ENCODE measurements at regions not wholly inside any gene's neighbourhood (a gene's known extent, or its start where the extent isn't known, plus 50 kb on each side); places are given as distances from the start of the nearest gene placed in this dataset.
"Not testable (repeated sequence)": the region's sequence is repeated elsewhere in the genome, so short reads cannot be mapped to it uniquely, and the experiment has no call there.

DNA sequence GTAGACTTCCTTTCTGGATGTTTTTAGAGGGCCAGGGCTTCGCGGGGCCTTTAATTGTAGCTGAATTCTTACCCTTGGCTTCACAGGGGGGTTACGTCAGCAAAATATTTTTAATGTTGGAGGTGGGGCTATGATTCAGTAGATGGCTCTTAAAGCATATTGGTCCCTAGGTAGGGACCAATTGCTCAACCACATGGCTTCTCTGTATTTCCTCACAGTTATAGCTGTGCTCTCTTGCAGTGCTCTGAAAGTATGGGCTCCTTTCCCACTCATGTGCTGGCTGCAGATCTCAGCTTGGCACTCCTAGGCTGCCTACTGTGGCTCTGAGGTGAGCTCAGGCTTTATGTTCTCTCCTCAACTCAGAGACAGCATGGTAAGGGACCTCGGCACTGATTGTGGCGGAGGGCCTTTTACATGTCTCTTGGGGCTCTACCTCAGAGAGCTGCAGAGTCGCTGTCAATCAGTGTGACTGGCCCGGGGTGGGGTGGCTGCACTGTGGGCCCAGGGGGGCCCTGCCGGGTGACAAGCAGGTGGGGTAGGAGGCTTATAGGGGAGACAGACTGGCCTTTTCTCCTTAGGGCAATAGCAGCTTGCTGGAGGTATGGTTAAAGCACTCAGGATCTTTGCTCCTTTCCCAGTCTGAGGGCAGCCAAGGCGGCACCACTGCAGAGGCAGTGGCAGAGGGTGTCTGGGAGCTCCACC, 318.0 kb downstream of the DOK5 start:
- DNase-seq: no peak

DNA sequence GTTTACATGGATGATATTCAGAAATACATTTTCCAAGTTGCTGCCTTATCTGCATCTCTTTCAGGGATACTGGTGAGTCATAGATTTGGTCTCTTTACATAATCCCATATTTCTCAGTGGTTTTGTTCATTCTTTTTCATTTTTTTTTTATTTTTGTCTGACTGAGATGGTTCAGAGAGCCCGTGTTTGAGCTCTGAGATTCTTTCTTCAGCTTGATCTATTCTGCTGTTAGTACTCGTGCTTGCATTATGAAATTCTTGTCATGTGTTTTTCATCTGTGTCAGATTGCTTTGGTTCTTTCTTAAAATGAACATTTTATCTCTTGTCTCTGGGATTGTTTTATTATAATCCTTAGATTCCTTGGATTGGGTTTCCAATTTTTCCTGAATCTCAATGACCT, 317.3 kb downstream of the DOK5 start:
- DNase-seq: no peak

DNA sequence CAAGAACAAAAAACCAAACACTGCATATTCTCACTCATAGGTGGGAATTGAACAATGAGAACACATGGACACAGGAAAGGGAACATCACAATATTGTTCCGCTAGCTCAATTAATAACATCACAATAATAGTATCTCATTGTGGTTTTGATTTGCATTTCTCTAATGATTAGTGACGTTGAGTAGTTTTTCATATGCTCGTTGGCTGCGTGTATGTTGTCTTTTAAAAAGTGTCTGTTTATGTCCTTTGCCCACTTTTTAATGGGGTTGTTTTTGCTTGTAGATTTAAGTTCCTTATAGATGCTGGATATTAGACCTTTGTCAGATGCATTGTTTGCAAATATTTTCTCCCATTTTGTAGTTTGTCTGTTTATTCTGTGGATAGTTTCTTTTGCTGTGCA, 312.9 kb downstream of the DOK5 start:
- DNase-seq: not testable (repeated sequence)

DNA sequence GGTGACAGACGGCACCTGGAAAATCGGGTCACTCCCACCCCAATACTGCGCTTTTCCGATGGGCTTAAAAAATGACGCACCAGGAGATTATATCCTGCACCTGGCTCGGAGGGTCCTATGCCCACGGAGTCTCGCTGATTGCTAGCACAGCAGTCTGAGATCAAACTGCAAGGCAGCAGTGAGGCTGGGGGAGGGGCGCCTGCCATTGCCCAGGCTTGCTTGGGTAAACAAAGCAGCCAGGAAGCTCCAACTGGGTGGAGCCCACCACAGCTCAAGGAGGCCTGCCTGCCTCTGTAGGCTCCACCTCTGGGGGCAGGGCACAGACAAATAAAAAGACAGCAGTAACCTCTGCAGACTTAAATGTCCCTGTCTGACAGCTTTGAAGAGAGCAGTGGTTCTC, 307.4 kb downstream of the DOK5 start:
- not testable (repeated sequence) for DNase-seq

DNA sequence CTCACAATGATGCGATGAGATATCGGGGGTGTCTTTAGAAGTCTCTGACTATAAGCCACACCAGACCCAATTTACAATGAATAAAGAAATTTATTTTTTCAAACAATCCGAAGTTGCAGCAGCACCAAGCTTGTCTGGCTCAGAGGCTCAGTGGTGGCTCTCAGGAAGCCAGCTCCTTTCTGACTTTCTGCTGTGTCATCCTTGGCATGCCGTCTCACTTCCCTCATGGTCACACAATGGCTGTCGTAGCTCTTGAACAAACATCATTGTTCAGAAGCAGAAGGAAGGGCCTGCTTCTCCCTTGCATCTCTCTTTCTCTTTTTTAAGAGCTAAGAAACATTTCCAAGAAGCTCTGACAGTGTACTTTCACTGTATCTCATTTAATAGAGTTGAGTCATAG, 299.0 kb downstream of the DOK5 start:
- no peak for DNase-seq

DNA sequence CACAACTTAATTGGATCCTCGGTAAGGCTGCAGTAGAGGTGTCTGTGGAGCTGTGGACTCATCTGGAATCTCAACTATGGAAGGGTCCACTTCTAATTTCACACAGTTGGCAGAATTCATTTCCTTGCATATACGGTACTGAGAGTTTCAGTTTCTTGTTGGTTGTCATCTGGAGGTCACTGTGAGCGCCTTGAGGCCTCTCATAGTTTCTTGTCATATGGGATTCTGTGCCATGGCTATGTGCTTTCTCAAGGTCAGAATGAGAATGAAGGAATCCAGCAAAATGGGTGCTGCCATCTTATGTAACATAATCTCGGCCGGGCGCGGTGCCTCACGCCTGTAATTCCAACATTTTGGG, 298.2 kb downstream of the DOK5 start:
- DNase-seq: no peak

DNA sequence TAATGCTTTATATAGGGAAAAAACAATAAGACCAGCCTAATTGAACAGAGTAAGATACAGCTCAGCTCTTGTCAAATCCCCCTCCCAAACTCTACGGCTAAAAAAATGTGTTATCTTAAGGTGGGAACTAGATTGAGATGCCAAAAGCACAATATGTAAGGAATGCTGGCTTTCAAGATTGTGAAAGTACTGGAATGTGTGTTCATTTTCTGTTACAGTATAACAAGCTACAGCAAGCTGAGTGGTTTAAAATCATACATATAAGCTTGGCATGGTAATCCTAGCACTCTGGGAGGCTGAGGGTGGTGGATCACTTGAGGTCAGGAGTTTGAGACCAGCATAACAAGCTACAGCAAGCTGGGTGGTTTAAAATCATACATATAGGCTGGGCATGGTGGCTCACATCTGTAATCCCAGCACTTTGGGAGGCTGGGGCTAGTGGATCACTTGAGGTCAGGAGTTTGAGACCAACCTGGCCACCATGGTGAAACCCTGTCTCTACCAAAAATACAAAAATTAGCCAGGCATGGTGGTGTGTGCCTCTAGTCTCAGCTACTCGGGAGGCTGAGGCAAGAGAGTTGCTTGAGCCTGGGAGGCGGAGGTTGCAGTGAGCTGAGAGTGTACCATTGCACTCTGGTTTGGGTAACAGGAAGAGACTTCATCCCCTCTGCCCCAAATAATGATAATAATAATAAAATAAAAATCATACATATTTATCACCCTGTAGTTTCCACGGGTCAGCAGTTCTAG, 297.7 kb downstream of the DOK5 start:
- DNase-seq: no peak

DNA sequence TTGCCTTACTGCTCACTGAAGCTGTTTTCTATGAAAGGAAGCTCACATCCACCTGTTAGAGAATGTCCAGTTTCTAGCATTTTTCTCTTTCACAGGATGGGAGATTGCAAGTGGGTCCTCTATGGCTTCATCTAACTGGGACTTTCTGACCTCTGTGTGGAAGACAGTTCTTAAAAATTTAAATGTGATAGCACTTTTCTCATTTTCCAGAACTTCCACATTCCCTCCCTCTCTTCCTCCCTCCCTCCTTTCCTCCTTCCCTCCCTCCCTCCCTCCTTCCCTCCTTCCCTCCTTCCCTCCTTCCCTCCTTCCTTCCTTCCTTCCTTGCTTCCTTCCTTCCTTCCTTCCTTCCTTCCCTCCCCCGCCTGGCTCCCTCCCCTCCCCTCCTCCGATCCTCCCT, 291.1 kb downstream of the DOK5 start:
- DNase-seq: no peak

DNA sequence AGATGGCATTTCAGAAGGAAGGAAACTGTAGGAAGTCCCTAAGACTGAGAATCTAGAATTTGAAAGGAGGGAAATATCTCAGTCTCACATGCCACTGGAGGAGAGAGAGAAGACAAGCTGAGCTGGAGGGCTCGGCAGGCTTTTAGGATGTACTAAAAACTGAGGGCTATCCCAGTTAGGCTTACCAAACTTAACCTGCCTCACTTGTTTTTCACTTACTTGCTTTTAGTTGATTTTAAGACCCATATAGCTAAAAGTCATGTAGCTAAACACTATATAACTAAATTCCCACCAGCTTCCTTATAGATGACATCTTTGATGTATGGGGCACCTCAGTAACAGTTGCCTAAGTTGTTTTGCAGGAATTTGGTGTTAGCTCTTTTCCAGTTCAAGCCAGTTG, 288.0 kb downstream of the DOK5 start:
- DNase-seq: no peak

DNA sequence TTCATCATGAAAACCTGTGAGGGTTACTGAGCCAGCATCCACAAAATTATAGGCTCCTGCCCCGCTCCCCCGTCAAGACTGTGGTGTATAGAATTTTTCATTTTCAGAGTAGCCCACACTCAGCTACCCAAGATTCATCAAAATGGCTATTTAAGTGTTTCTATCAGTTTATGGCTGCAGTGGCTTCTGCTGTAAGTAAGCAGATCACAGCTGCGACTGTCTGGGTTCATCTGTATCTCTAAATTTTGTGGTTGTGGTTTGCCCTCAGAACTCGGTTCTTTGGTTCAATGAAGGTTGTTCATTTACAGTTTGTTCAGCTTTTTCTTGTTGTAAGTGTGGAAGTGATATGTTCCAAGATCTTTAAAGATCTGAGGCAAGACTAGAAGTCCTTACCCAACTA, 284.2 kb downstream of the DOK5 start:
- no peak for DNase-seq

DNA sequence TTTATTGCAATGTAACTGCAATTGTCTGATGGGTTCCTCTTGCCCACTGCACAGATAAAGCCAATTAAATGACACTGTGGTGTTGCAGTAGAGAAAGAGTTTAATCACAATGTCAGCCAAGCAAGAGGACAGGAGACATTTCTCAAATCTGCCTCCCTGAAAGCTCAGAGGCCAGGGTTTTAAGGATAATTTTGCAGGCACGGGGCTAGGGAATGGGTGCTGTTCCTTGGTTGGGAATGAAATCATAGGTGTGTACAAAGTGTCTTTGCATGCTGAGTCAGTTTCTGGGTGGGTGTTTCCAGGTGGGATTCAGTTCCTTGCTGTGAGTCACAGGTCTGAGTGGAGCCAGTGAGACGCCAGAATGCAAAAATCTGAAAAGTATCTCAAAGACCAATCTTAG, 271.4 kb downstream of the DOK5 start:
- DNase-seq: no peak

DNA sequence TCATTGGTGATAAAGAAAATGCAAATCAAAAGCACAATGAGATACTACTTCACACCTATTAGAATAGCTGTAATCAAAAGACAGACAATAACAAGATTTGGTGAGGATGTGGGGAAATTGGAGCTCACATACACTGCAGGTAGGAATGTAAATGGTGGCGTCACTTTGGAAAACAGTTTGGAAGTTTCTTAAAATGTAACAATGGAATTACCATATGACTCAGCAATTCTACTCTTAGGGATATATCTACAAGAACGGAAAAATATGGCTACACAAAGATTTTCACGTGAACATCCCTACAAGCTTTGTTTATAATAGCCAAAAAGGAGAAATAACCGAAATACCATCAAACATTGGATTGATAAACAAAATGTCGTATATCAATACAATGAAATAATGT, 270.4 kb downstream of the DOK5 start:
- DNase-seq: no peak

DNA sequence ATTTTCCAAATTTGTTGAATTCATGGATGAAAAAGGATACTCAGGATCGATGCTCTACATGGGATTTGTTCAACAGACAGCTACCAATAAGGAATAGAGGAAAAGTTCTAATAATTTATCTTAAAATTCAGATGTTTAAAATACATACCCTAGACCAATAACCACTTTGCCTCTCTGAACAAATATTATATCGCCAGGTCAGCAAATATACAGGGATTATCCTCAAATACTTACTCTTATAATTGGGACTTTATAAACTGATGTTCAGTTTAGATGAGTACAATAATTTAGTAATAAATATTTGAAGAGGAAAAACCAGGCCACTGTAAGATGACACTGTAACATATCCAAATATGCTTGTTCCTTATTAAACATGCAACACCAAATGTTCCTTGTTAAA, 268.7 kb downstream of the DOK5 start:
- no peak for DNase-seq

DNA sequence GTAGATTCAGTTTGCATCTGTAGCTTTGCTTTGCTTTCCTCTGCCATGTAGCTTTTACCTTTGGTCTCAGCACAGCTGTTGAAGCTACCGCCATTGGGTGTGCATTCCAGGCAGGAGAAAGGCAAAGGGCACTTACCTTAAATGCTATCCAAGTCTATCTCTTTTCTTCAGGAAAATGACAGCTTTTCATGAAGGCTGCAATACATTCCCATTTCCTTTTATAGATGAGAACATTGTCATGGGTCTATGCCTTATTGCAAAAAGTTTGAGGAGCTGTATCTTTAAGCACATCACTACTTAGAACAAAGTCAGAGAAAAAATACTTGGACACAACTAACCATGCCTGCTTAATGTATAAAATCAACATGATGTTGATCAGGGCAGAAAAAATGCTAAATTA, 266.8 kb downstream of the DOK5 start:
- no peak for DNase-seq

DNA sequence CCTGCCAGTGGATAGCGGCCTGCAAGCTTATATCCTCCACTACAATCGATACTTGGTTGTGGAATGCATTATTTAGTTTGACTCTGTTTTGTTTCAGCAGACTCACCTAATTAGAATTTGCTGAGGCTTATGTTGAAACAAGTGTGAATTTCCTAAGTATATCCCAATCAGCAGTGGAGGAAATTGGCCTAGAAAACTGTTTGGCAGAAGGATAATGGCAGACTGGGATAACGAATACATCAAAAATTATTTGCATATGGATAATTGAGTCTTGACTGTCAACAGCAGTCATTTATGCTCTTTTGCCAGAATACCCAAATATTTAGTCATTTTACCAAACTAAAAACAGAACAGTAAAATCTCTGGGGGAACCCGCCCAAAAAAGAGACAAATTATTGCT, 261.0 kb downstream of the DOK5 start:
- no peak for DNase-seq

DNA sequence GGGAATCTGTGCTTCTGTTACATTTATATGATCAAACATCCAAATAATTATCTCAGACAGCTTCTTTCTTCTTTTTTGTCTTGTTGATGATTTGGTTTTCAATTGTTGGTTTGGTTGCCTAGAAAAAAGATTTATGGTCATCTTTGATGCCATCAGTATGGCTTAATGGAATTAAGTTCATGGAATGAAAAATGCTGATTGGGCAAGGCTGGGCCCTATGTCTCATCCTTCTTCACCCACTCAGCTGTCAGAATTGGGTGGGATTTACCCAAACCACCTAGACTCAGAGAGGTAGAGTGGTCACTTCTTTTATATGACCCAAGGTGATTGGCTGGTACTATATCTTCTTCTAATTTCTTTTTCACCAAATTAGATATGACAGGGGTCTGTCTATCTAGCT, 258.3 kb downstream of the DOK5 start:
- DNase-seq: no peak

DNA sequence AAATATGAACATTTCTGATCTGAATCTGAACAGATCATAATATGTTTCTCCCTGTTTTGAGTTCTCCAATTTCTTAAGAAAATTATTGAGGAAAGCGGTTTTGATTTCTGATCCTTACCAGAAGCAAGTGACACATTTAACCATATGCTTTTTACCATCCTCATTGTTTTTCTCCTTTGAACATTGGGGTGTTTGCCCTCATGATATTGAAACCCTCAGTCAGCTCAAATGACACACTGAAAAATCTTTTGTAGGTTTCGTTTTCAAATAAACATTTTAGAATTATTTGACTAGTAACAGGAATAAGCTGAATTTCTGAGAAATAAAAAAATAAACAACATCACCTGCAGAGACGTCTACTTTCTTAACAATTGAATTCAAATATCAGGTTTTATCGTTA, 252.1 kb downstream of the DOK5 start:
- DNase-seq: no peak

DNA sequence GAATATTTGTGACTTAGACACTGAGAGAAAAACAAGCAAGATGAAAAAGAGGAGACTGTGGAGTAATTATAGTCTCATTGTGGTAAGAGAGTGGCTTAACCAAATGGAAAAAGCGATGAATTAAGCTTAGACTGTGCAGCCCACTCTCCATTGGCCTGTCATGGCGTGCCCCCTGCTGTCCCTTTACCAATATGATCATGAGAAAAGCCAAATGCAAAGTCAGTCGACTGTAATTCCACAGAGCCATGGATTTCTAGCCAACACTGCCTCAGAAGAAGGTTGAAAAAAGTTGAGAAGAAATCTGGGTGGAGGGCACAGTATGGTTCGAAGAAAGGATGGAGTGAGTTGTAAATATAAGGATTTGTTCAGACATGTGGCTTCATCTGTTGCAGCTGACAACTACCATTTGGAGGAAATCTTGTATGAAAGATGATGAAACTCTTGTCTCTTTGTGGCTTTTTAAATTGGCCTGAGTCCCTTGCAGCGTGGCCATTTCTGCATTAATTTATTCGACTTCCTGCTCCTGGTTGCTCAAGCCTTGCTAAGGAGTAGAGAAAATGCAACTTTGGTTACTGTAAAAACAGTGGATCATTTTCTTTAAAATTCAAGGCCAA, 251.4 kb downstream of the DOK5 start:
- no peak for DNase-seq

DNA sequence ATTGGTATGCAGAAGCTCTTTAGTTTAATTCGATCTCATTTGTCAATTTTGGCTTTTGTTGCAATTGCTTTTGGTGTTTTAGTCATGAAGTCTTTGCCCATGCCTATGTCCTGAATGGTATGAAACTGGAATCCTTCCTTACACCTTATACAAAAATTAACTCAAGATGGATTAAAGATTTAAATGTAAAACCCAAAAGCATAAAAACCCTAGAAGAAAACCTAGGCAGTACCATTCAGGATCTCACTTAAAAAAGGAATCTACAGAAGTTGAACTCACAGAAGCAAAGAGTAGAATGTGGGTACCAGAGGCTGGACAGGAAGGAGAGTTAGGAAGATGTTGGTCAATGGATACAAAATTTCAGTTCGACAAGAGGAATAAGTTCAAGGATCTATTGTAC, 249.9 kb downstream of the DOK5 start:
- not testable (repeated sequence) for DNase-seq

DNA sequence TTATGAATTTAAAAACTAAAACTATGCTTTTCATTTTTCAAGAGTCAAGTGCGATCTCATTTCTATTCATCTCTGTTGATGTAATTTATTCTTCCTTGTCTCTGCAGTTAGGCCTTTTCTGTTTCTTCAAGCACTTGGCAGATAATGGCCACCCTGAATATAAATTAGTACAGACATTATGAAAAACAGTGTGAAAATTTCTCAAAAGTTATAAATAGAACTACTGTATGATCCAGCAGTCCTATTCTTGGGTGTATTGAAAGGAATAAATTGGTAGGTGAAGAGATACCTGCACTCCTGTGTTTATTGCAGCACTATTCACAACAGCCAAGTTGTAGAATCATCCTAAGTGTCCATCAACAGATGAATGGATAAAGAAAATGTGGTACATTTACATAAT, 248.3 kb downstream of the DOK5 start:
- DNase-seq: no peak

DNA sequence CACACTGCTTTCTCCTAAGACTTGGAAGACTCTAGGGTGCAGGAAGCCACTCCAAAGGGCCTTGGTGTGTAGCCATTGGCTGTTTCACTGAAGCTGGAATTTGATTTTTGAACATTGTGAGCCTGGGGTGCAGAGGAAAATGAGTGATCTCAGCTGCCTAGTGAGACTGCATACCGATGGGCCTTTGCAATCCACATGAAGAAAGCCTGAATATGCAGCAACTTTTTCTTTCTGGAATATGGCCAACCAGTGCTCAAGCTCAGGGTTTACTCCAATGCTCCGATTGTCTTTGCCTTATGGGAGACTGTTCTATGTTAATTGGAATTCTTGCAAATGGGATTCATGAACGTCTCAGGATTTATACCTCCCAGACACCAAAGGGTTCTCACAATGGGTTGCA, 242.6 kb downstream of the DOK5 start:
- DNase-seq: no peak

DNA sequence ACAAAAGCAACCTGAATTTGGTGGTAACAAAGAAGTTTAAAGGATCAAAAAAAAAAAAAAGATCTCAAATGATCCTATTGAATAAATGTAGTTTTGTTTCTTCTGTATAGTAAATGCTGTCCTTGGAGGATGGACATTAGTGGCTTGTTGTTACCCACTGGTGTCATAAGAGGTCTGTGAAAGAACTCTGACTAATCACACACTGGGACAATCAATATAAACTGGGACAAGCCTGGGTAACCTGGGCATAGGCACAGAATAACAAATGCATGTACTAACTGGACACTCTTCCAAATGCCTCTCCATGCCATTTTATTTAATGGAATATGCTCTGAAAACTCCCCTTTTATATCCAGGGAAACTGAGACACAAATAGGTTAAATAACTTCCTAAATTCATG, 241.4 kb downstream of the DOK5 start:
- no peak for DNase-seq

DNA sequence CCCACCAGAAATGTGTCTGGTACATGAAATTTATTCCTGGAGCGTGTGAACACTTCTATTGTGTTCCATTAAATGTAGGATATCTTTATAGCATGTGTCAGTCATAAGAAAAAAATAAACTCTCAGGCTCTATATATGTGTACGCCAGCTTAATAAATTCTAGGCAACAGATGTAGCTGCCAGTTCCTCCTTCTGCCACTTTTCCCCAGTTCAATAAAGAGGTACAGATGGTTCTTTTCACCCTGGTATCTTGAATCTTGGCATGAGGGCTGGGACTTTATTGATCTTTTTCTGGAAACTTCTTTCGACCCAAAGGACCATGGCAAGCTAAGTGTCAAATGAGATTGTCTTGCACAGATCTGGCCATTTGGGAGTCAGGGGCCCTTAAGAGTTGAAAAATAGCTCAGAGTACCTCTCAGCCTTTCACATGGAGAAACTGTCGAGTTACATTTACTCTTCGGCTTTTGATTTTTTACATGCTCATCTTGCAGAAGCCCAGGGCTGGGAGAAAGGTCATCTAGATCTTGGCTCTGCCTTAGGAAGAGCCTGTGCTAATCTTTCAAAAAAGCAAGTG, 240.9 kb downstream of the DOK5 start:
- peak; percentile 67 for DNase-seq

DNA sequence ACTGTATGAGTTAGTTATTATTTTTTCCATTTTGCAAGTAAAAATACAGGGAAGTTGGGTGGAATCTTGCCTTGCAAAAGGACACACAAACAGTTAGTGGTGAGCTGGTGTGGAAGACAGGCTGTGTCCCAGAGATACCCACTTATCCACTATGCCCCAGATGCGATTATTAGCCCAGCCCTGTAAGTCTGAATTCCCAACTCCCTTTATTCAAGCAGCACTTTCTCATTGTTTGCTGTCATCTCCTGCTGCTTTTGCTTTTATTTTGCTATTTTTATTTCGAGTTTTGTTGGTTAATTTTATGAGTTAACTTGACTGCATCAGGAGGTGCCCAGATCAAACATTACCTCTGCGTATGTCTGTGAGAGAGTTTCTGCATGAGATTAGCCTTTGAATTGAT, 239.4 kb downstream of the DOK5 start:
- DNase-seq: no peak

Data from NCI-H446 treated with DMSO at 0.1 percent for 48 hours (cell line).